GM21825 (cell line): ENCODE measurements at regions not wholly inside any gene's neighbourhood (a gene's known extent, or its start where the extent isn't known, plus 50 kb on each side); places are given as distances from the start of the nearest gene placed in this dataset.

Source experiments
- ATAC-seq: cut with Tn5 transposase; IDR thresholded peaks from one replicate; pipeline ENCODE4 v1.9.1; 2021; ENCODE audit warnings: mild to moderate bottlenecking, moderate library complexity; ENCODE audit not compliant: unreplicated experiment

GRCh38 chr4:32986236-32986635 lies 2266.1 kb downstream of the PCDH7 start:
- ATAC-seq: no peak

GRCh38 chr4:32987111-32987510 lies 2266.9 kb downstream of the PCDH7 start:
- no peak for ATAC-seq

- ATAC-seq: no peak
Observed at GRCh38 chr4:32988165-32988811, 2268.1 kb downstream of the PCDH7 start.

- ATAC-seq: no peak
Observed at GRCh38 chr4:32991663-32992062, 2271.5 kb downstream of the PCDH7 start.

- no peak for ATAC-seq
Observed at GRCh38 chr4:32994981-32995881, 2275.1 kb downstream of the PCDH7 start.

- ATAC-seq: no peak
Observed at GRCh38 chr4:33013282-33013681, 2293.1 kb downstream of the PCDH7 start.

GRCh38 chr4:33025236-33025635 lies 2305.1 kb downstream of the PCDH7 start:
- ATAC-seq: no peak

GRCh38 chr4:33029976-33030375 lies 2309.8 kb downstream of the PCDH7 start:
- ATAC-seq: no peak

GRCh38 chr4:33031328-33031727 lies 2311.2 kb downstream of the PCDH7 start:
- no peak for ATAC-seq

- no peak for ATAC-seq
Observed at GRCh38 chr4:33037464-33037863, 2317.3 kb downstream of the PCDH7 start.

GRCh38 chr4:33045334-33045733 lies 2325.2 kb downstream of the PCDH7 start:
- no peak for ATAC-seq

GRCh38 chr4:33052241-33052640 lies 2332.1 kb downstream of the PCDH7 start:
- ATAC-seq: no peak

- ATAC-seq: no peak
Observed at GRCh38 chr4:33054161-33054560, 2334.0 kb downstream of the PCDH7 start.

GRCh38 chr4:33054656-33055196 lies 2334.6 kb downstream of the PCDH7 start:
- ATAC-seq: no peak

GRCh38 chr4:33057736-33058135 lies 2337.6 kb downstream of the PCDH7 start:
- no peak for ATAC-seq

GRCh38 chr4:33058998-33059397 lies 2338.8 kb downstream of the PCDH7 start:
- no peak for ATAC-seq

GRCh38 chr4:33060674-33061542 lies 2340.7 kb downstream of the PCDH7 start:
- ATAC-seq: no peak

- ATAC-seq: no peak
Observed at GRCh38 chr4:33061727-33062126, 2341.6 kb downstream of the PCDH7 start.

GRCh38 chr4:33062155-33062806 lies 2342.1 kb downstream of the PCDH7 start:
- ATAC-seq: no peak

GRCh38 chr4:33063241-33063640 lies 2343.1 kb downstream of the PCDH7 start:
- ATAC-seq: no peak

- ATAC-seq: no peak
Observed at GRCh38 chr4:33064238-33064637, 2344.1 kb downstream of the PCDH7 start.
